H1 (cell line): ENCODE measurements at regions not wholly inside any gene's neighbourhood (a gene's known extent, or its start where the extent isn't known, plus 50 kb on each side); places are given as distances from the start of the nearest gene placed in this dataset.

Source experiments
- CTCF ChIA-PET: fragments of 300-600 bp; sonication (Branson Sonifier 250); formaldehyde crosslinking; loops from one replicate; lab custom pipeline; 2021; ENCODE audit not compliant: partially characterized antibody; lab: Charles Lee
- POLR2A ChIA-PET: fragments of 300-600 bp; sonication (Branson Sonifier 250); formaldehyde crosslinking; loops from one replicate; lab custom pipeline; 2021; ENCODE audit warnings: inconsistent platforms; ENCODE audit not compliant: partially characterized antibody; lab: Charles Lee
- DNase-seq, 2 experiments: peaks; one replicate each; pipeline versions ENCODE4 v3.0.0 to v3.0.0-alpha.2; 2010 to 2022; ENCODE audit warnings: low spot score in 2 of 2, low read depth in 1 of 2, mixed read lengths in 1 of 2
- FAIRE-seq: peaks from 2 replicates; lab custom pipeline; 2011; peaks lifted over from hg19 to GRCh38; lab: Jason Lieb, UNC
- H2AFZ ChIP-seq: 2 replicates; pipeline ENCODE4 v1.8.1; 2012; ENCODE audit warnings: low read length, inconsistent platforms
- H2AK5ac ChIP-seq: 2 replicates; pipeline ENCODE4 v1.6.1; 2013; ENCODE audit warnings: low read depth, low read length
- H2BK120ac ChIP-seq: replicated peaks from 2 replicates; pipeline ENCODE3; 2013; ENCODE audit warnings: low read depth, low read length, inconsistent platforms
- H2BK12ac ChIP-seq: 2 replicates; pipeline ENCODE4 v1.6.1; 2013; ENCODE audit warnings: low read depth, low read length
- H2BK15ac ChIP-seq: 2 replicates; pipeline ENCODE4 v1.6.1; 2013; ENCODE audit warnings: low read length
- H2BK20ac ChIP-seq: 2 replicates; pipeline ENCODE4 v1.6.1; 2013; ENCODE audit warnings: low read length
- H2BK5ac ChIP-seq: 2 replicates; pipeline ENCODE4 v1.6.1; 2013; ENCODE audit warnings: low read depth, low read length
- H3K14ac ChIP-seq: 2 replicates; pipeline ENCODE4 v1.6.1; 2013; ENCODE audit warnings: inconsistent platforms; ENCODE audit not compliant: insufficient read length
- H3K18ac ChIP-seq: 2 replicates; pipeline ENCODE4 v1.6.1; 2013; ENCODE audit warnings: low read length; ENCODE audit errors: extremely low read depth
- H3K23ac ChIP-seq: 2 replicates; pipeline ENCODE4 v1.6.1; 2013; ENCODE audit warnings: inconsistent platforms; ENCODE audit not compliant: insufficient read length
- H3K23me2 ChIP-seq: 2 replicates; pipeline ENCODE4 v1.6.1; 2013; ENCODE audit warnings: low read depth, low read length
- H3K27ac ChIP-seq: 2 replicates; pipeline ENCODE4 v1.6.1; 2011; ENCODE audit warnings: low read depth, low read length, inconsistent platforms
- H3K27me3 ChIP-seq, 4 experiments: replicated peaks in 1 of 4; 1 replicate in 1 of 4; 2 replicates in 3 of 4; pipeline versions ENCODE4 v1.6.1 to v1.8.1; 2011 to 2013; ENCODE audit warnings: low read length in 3 of 4, mild to moderate bottlenecking in 3 of 4, inconsistent platforms in 2 of 4, mixed read lengths in 2 of 4, moderate library complexity in 1 of 4; ENCODE audit not compliant: control insufficient read depth in 3 of 4, insufficient read depth in 3 of 4; ENCODE audit errors: extremely low read depth in 1 of 4
- H3K36me3 ChIP-seq, 4 experiments: 2 replicates each; pipeline versions ENCODE4 v1.6.1 to v1.8.1; 2011 to 2013; ENCODE audit warnings: mild to moderate bottlenecking in 4 of 4, low read length in 3 of 4, moderate library complexity in 2 of 4, control low read depth in 1 of 4, inconsistent platforms in 1 of 4; ENCODE audit not compliant: insufficient read depth in 4 of 4, control insufficient read depth in 2 of 4
- H3K4ac ChIP-seq: replicated peaks from 2 replicates; pipeline ENCODE3; 2013; ENCODE audit warnings: low read length, low read depth, mixed read lengths, inconsistent platforms; ENCODE audit not compliant: insufficient read length
- H3K4me1 ChIP-seq, 4 experiments: replicated peaks in 1 of 4; 1 replicate in 1 of 4; 2 replicates in 3 of 4; pipeline versions ENCODE4 v1.6.1 to v1.8.1; 2011 to 2013; ENCODE audit warnings: low read length in 3 of 4, inconsistent platforms in 2 of 4, mixed read lengths in 1 of 4; ENCODE audit not compliant: insufficient read depth in 4 of 4, control insufficient read depth in 3 of 4
- H3K4me2 ChIP-seq, 2 experiments: 2 replicates each; pipeline versions ENCODE4 v1.6.1 to v1.8.1; 2011 to 2013; ENCODE audit warnings: low read depth in 2 of 2, low read length in 2 of 2, control low read depth in 1 of 2, inconsistent platforms in 1 of 2, mild to moderate bottlenecking in 1 of 2; ENCODE audit not compliant: insufficient read depth in 1 of 2
- H3K4me3 ChIP-seq, 4 experiments: fragments of 200-600, 300-600 bp in 1 of 4; sonication (generic), shearing (Covaris generic), sonication (Bioruptor Twin) in 1 of 4; 2 replicates each; pipeline versions ENCODE4 v1.5.1 to v1.8.1; 2011 to 2016; ENCODE audit warnings: low read length in 4 of 4, low read depth in 3 of 4, control low read depth in 2 of 4, inconsistent platforms in 2 of 4, mild to moderate bottlenecking in 2 of 4, mixed read lengths in 1 of 4, moderate library complexity in 1 of 4; ENCODE audit not compliant: insufficient read depth in 2 of 4; ENCODE audit errors: extremely low read depth in 1 of 4
- H3K56ac ChIP-seq: replicated peaks from 2 replicates; pipeline ENCODE3; 2013; ENCODE audit warnings: low read depth, mild to moderate bottlenecking, mixed read lengths, low read length, inconsistent platforms; ENCODE audit not compliant: insufficient read length
- H3K79me1 ChIP-seq: 2 replicates; pipeline ENCODE4 v1.6.1; 2013; ENCODE audit warnings: low read depth, low read length, control low read depth
- H3K79me2 ChIP-seq, 2 experiments: 2 replicates each; pipeline versions ENCODE4 v1.6.1 to v1.8.1; 2012 to 2013; ENCODE audit warnings: low read length in 2 of 2, mild to moderate bottlenecking in 2 of 2, inconsistent platforms in 1 of 2; ENCODE audit not compliant: insufficient read depth in 2 of 2, control insufficient read depth in 1 of 2
- H3K9ac ChIP-seq, 4 experiments: replicated peaks in 1 of 4; 1 replicate in 1 of 4; 2 replicates in 3 of 4; pipeline versions ENCODE4 v1.6.1 to v1.8.1; 2011 to 2013; ENCODE audit warnings: low read depth in 3 of 4, low read length in 3 of 4, control low read depth in 2 of 4, mild to moderate bottlenecking in 2 of 4, moderate library complexity in 2 of 4, inconsistent platforms in 1 of 4; ENCODE audit errors: extremely low read depth in 1 of 4
- H3K9me3 ChIP-seq, 2 experiments: 2 replicates each; pipeline versions ENCODE4 v1.6.1 to v1.8.1; 2012 to 2013; ENCODE audit warnings: mild to moderate bottlenecking in 2 of 2, moderate library complexity in 2 of 2, control low read depth in 1 of 2, inconsistent platforms in 1 of 2, low read depth in 1 of 2, low read length in 1 of 2, mixed read lengths in 1 of 2; ENCODE audit not compliant: insufficient read depth in 2 of 2
- H4K20me1 ChIP-seq, 2 experiments: replicated peaks in 1 of 2; 2 replicates each; pipeline versions ENCODE3 to v1.8.1; 2011 to 2013; ENCODE audit warnings: inconsistent platforms in 2 of 2, low read length in 2 of 2, mild to moderate bottlenecking in 1 of 2; ENCODE audit not compliant: insufficient read depth in 2 of 2, control insufficient read depth in 1 of 2
- H4K5ac ChIP-seq: 2 replicates; pipeline ENCODE4 v1.6.1; 2013; ENCODE audit warnings: low read length, low read depth, mixed read lengths, inconsistent platforms; ENCODE audit not compliant: insufficient read length
- H4K8ac ChIP-seq: 2 replicates; pipeline ENCODE4 v1.8.0; 2013; ENCODE audit warnings: mild to moderate bottlenecking, moderate library complexity, low read length, inconsistent platforms; ENCODE audit not compliant: insufficient read depth; ENCODE audit errors: extremely low read depth
- H4K91ac ChIP-seq: replicated peaks from 2 replicates; pipeline ENCODE3; 2013; ENCODE audit warnings: low read length, mixed read lengths, inconsistent platforms; ENCODE audit not compliant: insufficient read length
- BACH1 ChIP-seq: IDR thresholded peaks from 2 replicates; pipeline ENCODE4 v1.6.1; 2012; ENCODE audit warnings: low read length, improper control_type of control experiment
- CBX8 ChIP-seq: fragments of 300-800, 300-1000 bp; sonication (generic); IDR thresholded peaks from 2 replicates; pipeline ENCODE4 v1.7.1; 2016; ENCODE audit warnings: low read depth, low read length, borderline replicate concordance
- CEBPB ChIP-seq: IDR thresholded peaks from 2 replicates; pipeline ENCODE4 v1.6.1; 2012; ENCODE audit warnings: low read depth, low read length
- CHD1 ChIP-seq: IDR thresholded peaks from 2 replicates; pipeline ENCODE4 v1.6.1; 2012; ENCODE audit warnings: low read depth, low read length, improper control_type of control experiment
- EP300 ChIP-seq, 2 experiments: IDR thresholded peaks; 1 replicate in 1 of 2; 2 replicates in 1 of 2; pipeline ENCODE4 v1.6.1; 2011 to 2012; ENCODE audit warnings: low read depth in 2 of 2, low read length in 2 of 2, mild to moderate bottlenecking in 2 of 2, borderline replicate concordance in 1 of 2, inconsistent platforms in 1 of 2, moderate library complexity in 1 of 2
- EZH2 ChIP-seq: fragments of 200-600 bp; sonication (generic); IDR thresholded peaks from 2 replicates; pipeline ENCODE4 v1.7.1; 2012; ENCODE audit warnings: low read depth, mild to moderate bottlenecking, moderate library complexity, low read length, inconsistent platforms; ENCODE audit not compliant: severe bottlenecking
- GABPA ChIP-seq: IDR thresholded peaks from 2 replicates; pipeline ENCODE4 v1.6.1; 2011; ENCODE audit warnings: mild to moderate bottlenecking, low read length, moderate library complexity, borderline replicate concordance; ENCODE audit not compliant: insufficient read depth
- KDM1A ChIP-seq: fragments of 200-600, 300-600 bp; sonication (generic); IDR thresholded peaks from 2 replicates; pipeline ENCODE4 v1.7.1; 2016; ENCODE audit warnings: mild to moderate bottlenecking, low read length, borderline replicate concordance
- KDM5A ChIP-seq: fragments of 200-600 bp; IDR thresholded peaks from 2 replicates; pipeline ENCODE4 v1.7.1; 2012; ENCODE audit warnings: mild to moderate bottlenecking, low read length, inconsistent platforms, mixed read lengths
- RFX5 ChIP-seq: IDR thresholded peaks from 2 replicates; pipeline ENCODE4 v1.6.1; 2011; ENCODE audit warnings: low read depth, low read length, improper control_type of control experiment, borderline replicate concordance
- SUZ12 ChIP-seq: fragments of 200-600 bp; sonication (generic); IDR thresholded peaks from 2 replicates; pipeline ENCODE4 v1.6.1; 2012; ENCODE audit warnings: mild to moderate bottlenecking, inconsistent platforms, low read length, moderate library complexity, mixed read lengths
- WGBS, 2 experiments: shearing (Covaris generic) in 1 of 2; methylation state at CpG; one replicate each; pipeline versions ENCODE4 v1.1.6 to v1.1.7; 2013 to 2015; ENCODE audit warnings: low lambda C conversion rate in 2 of 2, mixed read lengths in 2 of 2, inconsistent platforms in 1 of 2, low coverage in 1 of 2, missing lambda C conversion rate in 1 of 2; ENCODE audit not compliant: insufficient replicate concordance in 2 of 2, insufficient coverage in 1 of 2, insufficient read length in 1 of 2; ENCODE audit errors: extremely low coverage in 1 of 2, missing lambda C conversion rate in 1 of 2; 5-methylcytosine and 5-hydroxymethylcytosine counted together
- TF ChIP-seq, protein P1 (sequence below): IDR thresholded peaks from 2 replicates; pipeline ENCODE4 v1.6.1; 2012; ENCODE audit warnings: inconsistent platforms
- TF ChIP-seq, protein P2 (sequence below): IDR thresholded peaks from 2 replicates; pipeline ENCODE4 v1.6.1; 2011; ENCODE audit warnings: low read depth, mild to moderate bottlenecking, low read length; ENCODE audit not compliant: insufficient read depth

DNA sequence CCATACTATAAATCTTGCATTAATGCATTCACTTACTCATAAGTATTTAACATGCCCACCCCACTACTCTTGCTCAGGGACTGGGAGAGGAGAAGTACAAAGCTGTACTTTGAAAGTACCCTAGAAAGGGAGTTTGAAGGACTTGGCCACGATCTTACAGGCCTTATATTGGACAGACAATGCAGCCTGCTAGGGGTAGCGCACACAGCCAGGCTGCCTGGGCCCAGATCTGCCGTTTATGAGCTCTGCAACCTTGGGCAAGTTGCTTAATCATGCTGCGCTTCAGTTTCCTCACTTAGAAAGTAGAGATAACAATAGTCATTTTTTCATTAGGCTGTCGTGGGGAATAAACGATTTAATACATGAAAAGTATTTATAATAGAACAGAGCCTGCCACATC, 110.1 kb downstream of the CDC7 start:
- FAIRE-seq (no peak), DNase-seq (no peak)
- no peak overlapping the region for H3K9ac ChIP-seq
- H4K91ac ChIP-seq: no peak overlapping the region
- H3K79me2 ChIP-seq: no peaks in the 10 kb centered on the region
- no peaks in the 10 kb centered on the region; a peak in 1 of 8 replicates for H3K36me3 ChIP-seq
- WGBS, 2 experiments: 84% methylated on average over 6 of the region's 6 CpGs; no CpG with 5 or more reads in 1 of the 2 experiments
- H3K27ac ChIP-seq: no peak overlapping the region
- H2BK12ac ChIP-seq: no peak overlapping the region
- H3K27me3 ChIP-seq: no peaks in the 10 kb centered on the region
- H2AK5ac ChIP-seq: no peak overlapping the region
- peaks cover 1 to 7% (median 4%) of the 10 kb centered on the region in 4 experiments; a peak in 5 of 7 replicates for H3K4me1 ChIP-seq
- no peaks in the 10 kb centered on the region for H3K79me1 ChIP-seq
- no peak overlapping the region for H3K4ac ChIP-seq
- H2BK15ac ChIP-seq: no peak overlapping the region
- H3K4me2 ChIP-seq: no peak overlapping the region
- H2AFZ ChIP-seq: no peak overlapping the region
- ChIA-PET CTCF (interaction anchor here (1.0 to 2.0 kb wide), 3 partner anchors 10 to 189 kb away, joined by 3 to 6 read pairs (median 4); no protein-coding TSS in a partner anchor), POLR2A (no interaction called here)
- no peak overlapping the region for H3K4me3 ChIP-seq
- H2BK120ac ChIP-seq: no peak overlapping the region
- no peaks in the 10 kb centered on the region for H4K20me1 ChIP-seq
- no peaks in the 10 kb centered on the region for H3K9me3 ChIP-seq
- H3K23me2 ChIP-seq: no peaks in the 10 kb centered on the region
- no peak overlapping the region for H3K18ac ChIP-seq
- H3K23ac ChIP-seq: no peak overlapping the region
- no peak overlapping the region for H3K56ac ChIP-seq
- H4K5ac ChIP-seq: no peak overlapping the region
- H3K14ac ChIP-seq: no peak overlapping the region
- no peak overlapping the region for H4K8ac ChIP-seq
- H2BK5ac ChIP-seq: no peak overlapping the region
- no peak overlapping the region for H2BK20ac ChIP-seq
- TF ChIP-seq CHD1 (no peak), RFX5 (no peak), EZH2 (no peak), CEBPB (no peak), CBX8 (no peak), KDM5A (no peak), KDM1A (no peak), EP300 (IDR thresholded peaks at IDR 0.05; ENCODE audit: borderline replicate concordance in 1 of 2, low read depth in 2 of 2, low read length in 2 of 2) (no peak), SUZ12 (no peak), GABPA (no peak), BACH1 (no peak)
- TF ChIP-seq, protein P1, sequence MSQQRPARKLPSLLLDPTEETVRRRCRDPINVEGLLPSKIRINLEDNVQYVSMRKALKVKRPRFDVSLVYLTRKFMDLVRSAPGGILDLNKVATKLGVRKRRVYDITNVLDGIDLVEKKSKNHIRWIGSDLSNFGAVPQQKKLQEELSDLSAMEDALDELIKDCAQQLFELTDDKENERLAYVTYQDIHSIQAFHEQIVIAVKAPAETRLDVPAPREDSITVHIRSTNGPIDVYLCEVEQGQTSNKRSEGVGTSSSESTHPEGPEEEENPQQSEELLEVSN: no peak
- TF ChIP-seq, protein P2, sequence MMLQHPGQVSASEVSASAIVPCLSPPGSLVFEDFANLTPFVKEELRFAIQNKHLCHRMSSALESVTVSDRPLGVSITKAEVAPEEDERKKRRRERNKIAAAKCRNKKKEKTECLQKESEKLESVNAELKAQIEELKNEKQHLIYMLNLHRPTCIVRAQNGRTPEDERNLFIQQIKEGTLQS: no peak
